Stimulated activated CD4-positive, alpha-beta T cell treated with anti-CD3 and anti-CD28 coated beads, Interleukin-12 subunit alpha, Interleukin-12 subunit beta, amount 100 ng/mL, for 24 hours (primary cell): ENCODE measurements at regions not wholly inside any gene's neighbourhood (a gene's known extent, or its start where the extent isn't known, plus 50 kb on each side); places are given as distances from the start of the nearest gene placed in this dataset.

Experiments used
- DNase-seq, 2 experiments: peaks; one replicate each; pipeline ENCODE4 v3.0.0-alpha.2; 2020; ENCODE audit warnings: low read depth in 2 of 2

DNA sequence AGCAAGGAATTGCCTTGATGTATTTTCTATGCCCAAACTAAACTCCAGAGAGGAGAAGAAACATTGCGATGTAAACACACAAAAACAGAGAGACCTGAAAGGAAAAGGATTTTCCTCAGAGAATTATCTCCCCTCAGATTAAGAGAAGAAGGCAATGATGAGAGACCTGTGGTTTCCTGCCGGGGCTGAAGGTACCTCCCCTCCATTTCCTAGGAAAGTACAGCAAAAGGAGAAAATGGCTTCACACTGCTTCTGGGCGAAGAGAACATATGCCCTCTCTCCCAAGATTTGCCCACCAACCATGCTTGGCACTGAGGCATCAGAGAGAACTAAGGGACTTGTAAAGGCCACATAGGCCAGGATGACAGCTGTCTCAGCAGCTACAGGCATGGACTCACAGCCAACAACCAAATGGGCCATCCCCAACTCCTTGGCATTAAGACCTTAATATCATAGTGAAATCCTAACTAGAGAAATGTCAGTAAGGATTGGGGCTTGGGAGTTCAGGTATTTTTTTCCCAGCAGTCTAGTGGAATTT, 523.0 kb downstream of the PTPRC start:
- DNase-seq = no peak

- no peak for DNase-seq
Observed at GRCh38 chr1:199163267-199163666, 524.4 kb downstream of the PTPRC start.

DNA sequence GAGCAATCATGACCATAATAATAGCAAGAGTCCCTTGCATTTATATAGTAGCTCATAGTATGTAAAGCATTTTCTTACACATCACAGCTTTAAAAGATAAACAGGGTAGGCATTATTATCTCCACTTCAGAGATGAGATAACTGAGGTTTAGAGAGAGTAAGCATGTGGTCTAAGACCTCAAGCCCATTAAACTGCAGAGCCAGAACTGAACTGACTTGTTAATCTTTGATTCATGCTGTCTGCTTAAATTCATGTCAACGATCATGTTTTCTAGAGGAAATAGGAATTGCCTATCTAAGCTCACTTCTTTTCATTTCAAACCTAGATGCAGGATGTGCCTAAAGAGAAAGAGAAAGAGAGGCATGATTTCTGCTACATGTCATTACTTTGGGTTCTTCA, 524.8 kb downstream of the PTPRC start:
- no peak for DNase-seq

- DNase-seq = no peak
Observed at GRCh38 chr1:199167460-199167859, 528.6 kb downstream of the PTPRC start.

DNA sequence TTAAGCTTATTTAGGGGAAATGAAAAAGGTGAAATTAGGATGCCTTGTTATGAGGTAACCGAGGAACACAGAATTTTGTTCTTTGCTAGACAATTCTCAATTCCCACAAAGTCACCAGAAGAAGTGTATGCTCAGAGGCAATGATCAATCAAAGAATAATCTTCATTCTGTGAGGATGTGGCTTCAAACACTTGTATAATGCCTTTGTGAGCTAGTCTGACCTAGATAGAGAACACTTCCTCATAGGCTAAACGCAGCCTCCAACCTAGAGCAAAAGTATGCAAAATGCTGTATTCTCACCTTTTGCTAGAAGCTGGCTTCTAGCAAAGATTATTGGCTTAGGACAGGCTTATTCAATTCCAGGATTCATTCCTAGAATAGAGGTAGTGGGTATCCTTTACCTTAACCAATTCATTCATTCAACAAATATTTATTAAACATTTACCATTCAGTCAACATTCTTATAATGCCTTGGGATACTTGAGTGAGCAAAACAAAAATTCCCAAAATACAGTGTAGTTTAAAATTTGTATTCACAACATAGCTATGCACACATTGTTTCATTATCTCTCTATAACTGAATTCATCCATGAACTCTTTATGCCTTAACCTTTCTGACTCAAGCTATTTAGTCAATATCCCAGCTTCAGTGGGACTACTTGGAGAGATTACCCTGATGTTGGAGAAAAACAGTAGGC, 530.2 kb downstream of the PTPRC start:
- no peak for DNase-seq

DNA sequence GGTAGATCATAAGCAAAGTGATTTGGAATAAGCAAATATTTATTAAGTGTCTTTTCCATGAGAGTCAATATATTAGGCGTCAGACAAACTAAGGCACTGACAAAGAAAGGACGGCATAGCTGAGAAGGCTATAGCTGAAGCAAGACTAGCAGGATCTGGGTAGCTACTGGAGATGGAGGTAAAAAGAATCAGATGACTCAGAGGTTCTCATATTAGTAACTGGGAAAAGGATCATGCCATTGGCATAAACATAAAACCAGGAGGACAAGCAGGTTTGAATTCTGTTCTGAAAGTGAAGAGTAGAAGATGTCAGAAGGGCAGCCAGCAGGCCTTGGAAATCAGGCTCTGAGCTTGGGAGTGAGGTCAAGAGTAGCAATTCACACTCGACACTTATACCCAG, 531.9 kb downstream of the PTPRC start:
- DNase-seq = no peak

DNA sequence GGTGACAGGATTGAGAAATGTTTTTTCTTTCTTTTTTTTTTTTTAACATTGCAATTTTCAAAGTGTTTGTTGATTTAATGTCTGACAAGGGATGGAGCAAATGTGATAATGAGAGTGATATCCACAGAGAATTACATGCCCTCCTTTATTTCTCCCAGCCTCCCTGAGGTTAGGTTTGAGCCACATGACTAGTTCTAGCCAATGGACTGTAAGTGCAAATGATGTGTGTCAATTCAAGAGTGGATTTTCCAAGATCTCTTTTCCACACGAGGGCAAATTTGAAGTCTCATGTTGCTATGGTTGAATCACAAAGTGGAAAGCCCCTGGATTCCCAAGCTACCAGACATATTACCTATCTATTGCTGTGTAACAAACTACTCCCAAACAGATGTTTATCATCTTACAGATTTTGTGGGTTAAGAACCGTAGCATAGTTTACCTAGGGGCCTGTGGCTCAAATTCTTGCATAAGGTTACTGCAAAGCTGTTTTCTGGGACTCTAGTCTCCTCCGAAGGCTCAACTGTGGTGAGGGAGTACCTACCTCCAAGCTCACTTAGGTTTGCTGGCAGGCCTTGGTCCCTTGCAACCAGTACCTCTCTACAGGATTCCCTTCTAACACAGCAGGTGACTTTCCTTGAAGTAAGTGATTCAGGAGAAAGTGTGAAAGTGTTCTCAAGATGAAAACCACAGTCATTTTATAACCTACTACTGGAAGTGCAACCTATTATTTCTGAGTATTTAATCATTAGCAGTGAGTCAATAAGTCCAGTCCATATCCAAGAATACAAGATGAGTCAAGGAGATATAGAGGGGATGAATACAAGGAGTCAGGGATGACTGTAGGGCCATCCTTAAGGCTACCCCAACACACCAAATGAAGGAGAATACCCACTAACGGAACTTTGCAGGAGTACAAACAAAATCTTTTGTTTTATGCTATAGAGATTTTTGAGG, 533.6 kb downstream of the PTPRC start:
- no peak for DNase-seq

DNA sequence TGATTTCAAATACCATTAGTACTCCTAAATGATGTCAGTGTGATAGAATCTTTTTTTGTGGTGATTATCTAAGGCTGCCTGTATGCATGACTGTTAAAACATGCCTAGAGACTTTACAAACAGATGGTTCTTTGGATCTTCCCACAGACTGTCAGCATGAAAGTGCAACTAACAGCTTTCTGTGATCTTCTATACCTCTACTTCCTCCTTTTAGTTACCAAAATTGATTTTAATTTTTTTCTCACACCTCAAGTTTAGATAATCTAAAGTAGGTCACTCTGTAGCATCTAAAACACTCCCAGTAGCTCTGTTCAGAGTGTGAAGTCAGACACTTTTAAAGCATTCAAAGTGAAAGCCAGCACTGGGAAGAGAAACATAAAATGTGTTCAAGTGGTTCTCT, 534.5 kb downstream of the PTPRC start:
- no peak for DNase-seq

- no peak for DNase-seq
Observed at GRCh38 chr1:199174336-199174735, 535.5 kb downstream of the PTPRC start.

DNA sequence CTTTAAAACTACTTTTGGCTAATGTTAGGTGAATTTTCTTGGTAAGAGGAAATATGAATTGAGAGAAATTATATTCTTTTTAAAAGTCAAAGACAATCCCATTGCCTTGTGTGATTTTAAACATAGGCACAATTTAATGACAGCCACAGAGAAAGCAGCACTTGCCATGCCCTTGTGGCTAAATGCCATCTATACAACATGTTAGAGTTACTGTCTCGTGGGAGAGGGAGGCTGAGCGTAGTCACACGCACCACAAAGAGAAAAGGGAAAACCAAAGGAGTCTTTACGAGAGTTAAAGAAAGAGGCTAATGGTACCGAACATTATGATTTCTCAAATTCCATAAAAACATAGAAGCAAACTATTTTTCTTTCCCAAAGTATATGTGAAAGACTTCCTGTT, 537.9 kb downstream of the PTPRC start:
- DNase-seq = no peak

GRCh38 chr1:199177241-199177640, 538.4 kb downstream of the PTPRC start:
- no peak for DNase-seq

DNA sequence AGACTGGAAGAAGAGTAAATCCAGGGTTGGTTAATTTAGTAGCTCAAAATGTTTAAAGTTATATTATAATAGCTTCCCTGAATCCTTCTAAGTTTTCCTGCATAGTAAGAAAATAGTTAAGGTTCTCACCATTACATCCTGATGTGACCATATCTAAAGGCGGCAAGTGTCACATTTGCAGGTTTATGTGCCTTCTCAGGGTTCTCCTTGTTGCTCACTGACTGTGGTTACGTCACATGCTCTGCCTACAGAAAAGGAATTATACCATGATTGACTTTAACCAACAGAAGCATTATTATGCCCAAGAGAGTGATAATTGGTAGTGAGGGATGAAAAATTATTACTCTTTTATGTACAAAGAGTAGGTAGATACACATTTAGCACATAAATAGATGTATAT, 539.8 kb downstream of the PTPRC start:
- DNase-seq = no peak

- no peak for DNase-seq
Observed at GRCh38 chr1:199182186-199182843, 543.5 kb downstream of the PTPRC start.

DNA sequence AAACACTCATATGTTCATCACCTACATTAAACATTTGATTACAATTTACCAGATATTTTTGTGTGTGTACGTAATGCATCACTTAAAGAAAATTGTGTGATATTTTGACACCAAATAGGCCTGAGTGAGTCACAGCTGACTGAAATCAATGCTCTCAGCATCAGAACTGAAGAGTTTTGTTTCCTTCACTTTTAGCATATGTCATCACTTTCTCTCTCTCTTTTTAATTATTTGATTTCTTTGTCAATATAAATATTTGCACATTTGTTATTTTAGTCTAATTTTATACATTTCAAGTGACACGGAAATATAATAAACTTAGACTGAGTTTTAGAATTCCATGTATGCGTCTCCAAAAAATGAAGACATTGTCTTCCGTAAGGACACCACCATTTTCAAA, 545.3 kb downstream of the PTPRC start:
- no peak for DNase-seq

DNA sequence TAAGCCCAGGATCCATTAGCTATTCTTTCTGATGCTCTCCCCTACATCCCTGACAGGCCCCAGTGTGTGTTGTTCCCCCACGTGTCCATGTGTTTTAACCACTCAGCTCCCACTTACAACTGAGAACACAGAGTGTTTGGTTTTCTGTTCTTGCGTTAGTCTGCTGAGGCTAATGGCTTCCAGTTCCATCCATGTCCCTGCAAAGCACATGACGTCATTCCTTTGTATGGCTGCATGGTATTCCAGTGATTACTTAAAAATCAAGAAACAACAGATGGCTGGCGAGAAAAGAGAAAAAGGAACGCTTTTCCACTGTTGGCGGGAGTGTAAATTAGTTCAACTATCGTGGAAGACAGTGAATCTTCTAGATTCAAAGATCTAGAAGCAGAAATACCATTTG, 556.0 kb downstream of the PTPRC start:
- DNase-seq = no peak

DNA sequence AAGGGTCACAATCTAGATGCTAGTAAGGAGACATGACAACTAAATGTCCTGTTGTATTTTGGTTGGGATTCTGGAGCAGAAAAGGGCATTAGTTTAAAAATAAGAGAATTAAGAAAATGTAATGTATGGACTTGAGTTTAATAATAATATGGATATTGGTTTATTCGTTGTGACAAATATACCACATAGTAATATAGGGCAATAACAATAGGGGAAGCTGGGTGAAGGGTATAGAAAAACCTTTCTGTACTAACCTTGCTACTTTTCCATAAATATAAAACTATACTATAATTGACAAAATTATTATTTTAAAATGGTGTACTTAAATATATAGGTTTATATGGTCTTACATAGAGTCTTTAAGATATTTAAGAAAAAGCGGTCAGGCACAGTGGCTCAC, 558.9 kb downstream of the PTPRC start:
- no peak for DNase-seq

DNA sequence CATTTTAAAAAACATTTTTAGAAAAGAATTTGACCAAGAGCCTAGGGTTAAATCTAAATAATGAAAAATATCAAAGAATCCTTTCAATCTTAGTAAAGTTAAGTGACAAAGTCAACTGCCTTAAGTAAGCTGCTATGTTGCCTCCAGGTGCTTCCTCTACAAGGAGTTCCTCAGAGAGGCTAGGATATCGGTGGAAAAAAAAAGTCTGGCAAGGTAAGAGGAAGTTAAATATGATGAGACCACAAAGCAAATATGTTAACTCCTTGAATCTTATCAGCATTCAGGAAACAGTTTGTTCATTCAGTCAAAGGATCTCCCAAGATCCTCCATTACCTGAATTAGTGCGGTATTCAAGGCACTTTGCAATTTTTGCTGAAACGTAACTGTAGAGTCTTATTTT, 563.5 kb downstream of the PTPRC start:
- no peak for DNase-seq

- no peak for DNase-seq
Observed at GRCh38 chr1:199204231-199204630, 565.4 kb downstream of the PTPRC start.

DNA sequence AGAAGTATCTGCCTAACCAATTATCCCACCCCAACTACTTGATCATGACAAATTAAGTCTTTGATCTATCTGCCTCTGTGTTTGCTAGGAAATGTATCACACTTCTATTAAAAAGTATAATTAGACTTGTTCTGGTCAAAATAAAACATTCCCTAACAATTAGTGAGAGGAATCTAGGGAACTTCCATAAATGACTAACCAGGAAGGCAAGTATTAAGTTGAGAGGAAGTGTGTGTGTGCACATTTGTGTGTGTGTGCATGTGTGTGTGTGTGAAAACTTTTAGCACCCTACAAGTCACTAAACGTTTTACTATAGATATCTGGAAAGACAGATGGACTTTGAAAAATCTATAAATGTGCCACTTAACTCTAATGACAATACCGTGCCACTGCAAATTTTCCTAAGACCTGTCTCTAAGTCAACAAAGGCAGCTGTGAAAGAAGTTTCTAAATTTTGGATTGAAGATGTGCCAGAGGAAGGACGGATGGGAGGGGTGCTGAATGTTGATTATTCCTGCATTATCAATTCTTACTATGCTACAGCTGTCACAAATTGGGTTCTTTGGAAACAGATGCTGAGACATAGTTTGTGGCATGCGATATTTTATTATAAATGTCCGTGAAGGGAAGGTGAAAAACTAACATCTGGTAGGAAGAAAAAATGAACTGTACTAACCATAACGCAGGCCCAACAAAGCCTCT, 567.1 kb downstream of the PTPRC start:
- no peak for DNase-seq

DNA sequence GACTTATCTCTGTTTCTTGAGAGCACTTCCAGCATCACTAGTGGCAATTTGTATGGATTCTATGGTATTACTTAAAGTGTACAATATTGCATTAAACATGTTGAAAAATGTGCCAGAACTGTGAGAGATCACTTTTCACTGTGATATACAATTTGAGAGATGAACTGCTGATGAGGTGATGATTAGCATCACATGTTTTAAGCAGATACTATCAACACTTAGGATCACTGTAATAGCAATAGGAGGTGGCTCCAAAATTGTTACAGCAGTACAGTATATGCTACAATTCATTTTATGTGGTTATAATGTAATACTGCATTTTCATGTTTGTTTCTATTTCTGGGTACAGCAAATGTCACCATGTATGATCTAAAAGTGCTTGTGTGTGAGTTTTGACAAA, 570.0 kb downstream of the PTPRC start:
- no peak for DNase-seq

GRCh38 chr1:199218065-199218464, 579.2 kb downstream of the PTPRC start:
- no peak for DNase-seq

GRCh38 chr1:199218533-199218932, 579.7 kb downstream of the PTPRC start:
- no peak for DNase-seq
